SK-N-SH (cell line): ENCODE measurements at regions not wholly inside any gene's neighbourhood (a gene's known extent, or its start where the extent isn't known, plus 50 kb on each side); places are given as distances from the start of the nearest gene placed in this dataset.

ENCODE experiments used
- CTCF ChIA-PET: fragments of 300-600, 350-600 bp; formaldehyde crosslinking; extraction: SDS; loops from one replicate; lab custom pipeline; 2021; lab: Yijun Ruan, JAX
- POLR2A ChIA-PET: fragments of 350-600 bp; sonication (Branson Sonifier 250); formaldehyde crosslinking; extraction: SDS; loops from one replicate; lab custom pipeline; 2020; ENCODE audit warnings: antibody characterized with exemption, inconsistent platforms; lab: Yijun Ruan, JAX
- DNase-seq: peaks from one replicate; pipeline ENCODE4 v3.0.0; 2012
- H2AFZ ChIP-seq: fragments of 200-600 bp; sonication (generic); 2 replicates; pipeline ENCODE4 v1.8.1; 2016; ENCODE audit warnings: antibody characterized with exemption, mild to moderate bottlenecking, low read depth
- H3F3A ChIP-seq: fragments of 200-600 bp; sonication (generic); replicated peaks from 2 replicates; pipeline ENCODE3; 2016; ENCODE audit warnings: antibody characterized with exemption, mild to moderate bottlenecking; ENCODE audit not compliant: insufficient read depth
- H3K27ac ChIP-seq, 2 experiments: fragments of 200-500 bp in 1 of 2; fragments of 200-600 bp in 1 of 2; sonication (Bioruptor generic) in 1 of 2; sonication (generic), shearing (Covaris generic) in 1 of 2; 2 replicates each; pipeline versions ENCODE4 v1.5.1 to v1.6.1; 2014 to 2016; ENCODE audit warnings: low read depth in 2 of 2, inconsistent platforms in 1 of 2, low read length in 1 of 2, mild to moderate bottlenecking in 1 of 2, mixed read lengths in 1 of 2
- H3K27me3 ChIP-seq: fragments of 200-600 bp; sonication (generic), shearing (Covaris generic); 2 replicates; pipeline ENCODE4 v1.6.1; 2016; ENCODE audit warnings: mixed run types; ENCODE audit not compliant: insufficient read depth
- H3K36me3 ChIP-seq, 2 experiments: fragments of 200-500 bp in 1 of 2; fragments of 200-600 bp in 1 of 2; sonication (Bioruptor generic) in 1 of 2; sonication (generic) in 1 of 2; replicated peaks in 1 of 2; 2 replicates each; pipeline versions ENCODE3 to v1.5.1; 2014 to 2016; ENCODE audit warnings: low read length in 1 of 2, mild to moderate bottlenecking in 1 of 2; ENCODE audit not compliant: insufficient read depth in 2 of 2, control insufficient read depth in 1 of 2
- H3K4me1 ChIP-seq, 2 experiments: fragments of 200-500 bp in 1 of 2; fragments of 200-600 bp in 1 of 2; sonication (Bioruptor generic) in 1 of 2; sonication (generic), shearing (Covaris generic) in 1 of 2; 2 replicates each; pipeline versions ENCODE4 v1.5.1 to v1.6.1; 2014 to 2016; ENCODE audit warnings: low read depth in 1 of 2, low read length in 1 of 2, mixed run types in 1 of 2; ENCODE audit not compliant: insufficient read depth in 2 of 2, control insufficient read depth in 1 of 2
- H3K4me2 ChIP-seq: fragments of 200-600 bp; sonication (generic), shearing (Covaris generic); 2 replicates; pipeline ENCODE4 v1.6.1; 2017; ENCODE audit warnings: mixed run types
- H3K4me3 ChIP-seq, 2 experiments: fragments of 200-500 bp in 1 of 2; fragments of 200-600 bp in 1 of 2; sonication (Bioruptor generic) in 1 of 2; sonication (generic), shearing (Covaris generic) in 1 of 2; 2 replicates each; pipeline versions ENCODE4 v1.5.1 to v1.8.1; 2014 to 2016; ENCODE audit warnings: low read depth in 2 of 2, inconsistent platforms in 1 of 2, low read length in 1 of 2, mild to moderate bottlenecking in 1 of 2, mixed read lengths in 1 of 2, moderate library complexity in 1 of 2
- H3K79me2 ChIP-seq: fragments of 200-600 bp; sonication (generic); 2 replicates; pipeline ENCODE4 v1.8.1; 2017; ENCODE audit warnings: mild to moderate bottlenecking; ENCODE audit not compliant: insufficient read depth
- H3K9ac ChIP-seq: fragments of 200-600 bp; sonication (generic); 2 replicates; pipeline ENCODE4 v1.6.1; 2017; ENCODE audit warnings: mixed run types
- H3K9me2 ChIP-seq: fragments of 200-600 bp; sonication (generic); 2 replicates; pipeline ENCODE4 v1.6.1; 2017; ENCODE audit warnings: mixed run types
- H3K9me3 ChIP-seq: fragments of 200-600 bp; sonication (generic); 2 replicates; pipeline ENCODE4 v1.6.1; 2017; ENCODE audit warnings: mixed run types, mild to moderate bottlenecking, moderate library complexity
- H4K20me1 ChIP-seq: fragments of 200-600 bp; sonication (generic); 2 replicates; pipeline ENCODE4 v1.6.1; 2017; ENCODE audit warnings: mild to moderate bottlenecking, mixed run types; ENCODE audit not compliant: insufficient read depth
- EP300 ChIP-seq, 2 experiments: IDR thresholded peaks; 2 replicates each; pipeline versions ENCODE4 v1.4.0 to v1.6.1; 2012; ENCODE audit warnings: borderline replicate concordance in 1 of 2, low read depth in 1 of 2, low read length in 1 of 2
- FOXJ3 ChIP-seq: sonication (generic); formaldehyde crosslinking; IDR thresholded peaks from 2 replicates; pipeline ENCODE4 v1.5.1; 2020; ENCODE audit warnings: mild to moderate bottlenecking, missing genetic modification reagents
- GABPA ChIP-seq: IDR thresholded peaks from 2 replicates; pipeline ENCODE4 v1.4.0; 2012; ENCODE audit warnings: low read depth, mild to moderate bottlenecking
- GATA2 ChIP-seq: sonication (generic); formaldehyde crosslinking; IDR thresholded peaks from 2 replicates; pipeline ENCODE4 v1.5.0; 2020; ENCODE audit warnings: mild to moderate bottlenecking, missing genetic modification reagents
- IRF3 ChIP-seq: fragments of 150-350 bp; IDR thresholded peaks from 2 replicates; pipeline ENCODE4 v1.6.1; 2016; ENCODE audit warnings: mild to moderate bottlenecking, low read depth, low read length
- JUND ChIP-seq: IDR thresholded peaks from 2 replicates; pipeline ENCODE4 v1.4.0; 2012
- MXI1 ChIP-seq: IDR thresholded peaks from 2 replicates; pipeline ENCODE4 v1.6.1; 2012; ENCODE audit warnings: mild to moderate bottlenecking, low read depth, low read length, improper control_type of control experiment
- NFIC ChIP-seq: IDR thresholded peaks from 2 replicates; pipeline ENCODE4 v1.4.0; 2012; ENCODE audit warnings: borderline replicate concordance
- POLR2AphosphoS5 ChIP-seq: IDR thresholded peaks from 2 replicates; pipeline ENCODE4 v1.6.1; 2012; ENCODE audit warnings: low read depth, low read length
- RAD21 ChIP-seq: IDR thresholded peaks from 2 replicates; pipeline ENCODE4 v1.6.1; 2012; ENCODE audit warnings: mild to moderate bottlenecking, low read length
- RCOR1 ChIP-seq: fragments of 150-350 bp; IDR thresholded peaks from 2 replicates; pipeline ENCODE4 v1.6.1; 2017; ENCODE audit warnings: antibody characterized with exemption, low read length
- REST ChIP-seq: IDR thresholded peaks from 2 replicates; pipeline ENCODE4 v1.6.1; 2012; ENCODE audit warnings: mild to moderate bottlenecking, low read depth, low read length, moderate library complexity
- RFX5 ChIP-seq: IDR thresholded peaks from 2 replicates; pipeline ENCODE4 v1.6.1; 2012; ENCODE audit warnings: mild to moderate bottlenecking, improper control_type of control experiment, low read length
- SIN3A ChIP-seq: IDR thresholded peaks from 2 replicates; pipeline ENCODE4 v1.6.1; 2012; ENCODE audit warnings: low read depth, mild to moderate bottlenecking, low read length, moderate library complexity, borderline replicate concordance
- TCF12 ChIP-seq: IDR thresholded peaks from 2 replicates; pipeline ENCODE4 v1.4.0; 2012
- YY1 ChIP-seq: IDR thresholded peaks from 2 replicates; pipeline ENCODE4 v1.4.0; 2012; ENCODE audit warnings: low read depth, mild to moderate bottlenecking
- WGBS: methylation state at CpG from one replicate; pipeline ENCODE4 v1.1.6; 2017; ENCODE audit warnings: low lambda C conversion rate; 5-methylcytosine and 5-hydroxymethylcytosine counted together
- TF ChIP-seq, protein P1 (sequence below): IDR thresholded peaks from 2 replicates; pipeline ENCODE4 v1.4.0; 2012; ENCODE audit warnings: low read depth
- TF ChIP-seq, protein P2 (sequence below): fragments of 200-600 bp; sonication (generic); IDR thresholded peaks from 2 replicates; pipeline ENCODE4 v1.6.1; 2017; ENCODE audit warnings: antibody characterized with exemption, mild to moderate bottlenecking, moderate library complexity

DNA sequence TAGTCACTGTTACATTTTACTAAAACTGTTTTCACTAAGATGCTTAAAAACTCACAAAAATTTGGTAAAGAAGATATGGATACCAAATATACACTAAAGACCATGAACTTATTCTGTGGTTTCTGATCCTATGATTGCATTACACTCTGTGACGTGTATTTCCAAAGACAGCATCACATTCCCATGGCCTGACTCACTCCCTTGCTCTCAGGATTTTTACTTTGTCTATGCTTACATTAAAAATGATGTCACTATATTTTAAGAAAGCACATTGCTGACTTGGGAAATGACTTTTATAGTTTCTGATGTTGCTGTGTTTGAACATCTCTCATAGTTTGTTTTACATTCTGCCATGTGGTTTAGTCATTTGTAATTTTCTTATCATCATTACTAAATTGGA lies 327.9 kb upstream of the MAGEB18 start:
- no peak overlapping the region for H2AFZ ChIP-seq
- H3K79me2 ChIP-seq: no peaks in the 10 kb centered on the region
- DNase-seq: no peak
- ChIA-PET CTCF (no interaction called here), POLR2A (no interaction called here)
- H3K27ac ChIP-seq: no peak overlapping the region
- H3K9me3 ChIP-seq: no peaks in the 10 kb centered on the region
- no peak overlapping the region for H3K9ac ChIP-seq
- H3K4me2 ChIP-seq: no peak overlapping the region
- no peak overlapping the region for H3K4me3 ChIP-seq
- no peaks in the 10 kb centered on the region for H4K20me1 ChIP-seq
- H3K4me1 ChIP-seq: no peaks in the 10 kb centered on the region
- H3K27me3 ChIP-seq: no peaks in the 10 kb centered on the region
- no peaks in the 10 kb centered on the region for H3K9me2 ChIP-seq
- WGBS: 7% methylated on average over 1 of the region's 1 CpG
- TF ChIP-seq POLR2AphosphoS5: no peak
- no peak for TF ChIP-seq RAD21
- no peak for TF ChIP-seq REST
- no peak for TF ChIP-seq GABPA
- TF ChIP-seq TCF12: no peak
- no peak for TF ChIP-seq FOXJ3 (CRISPR knock-in tag)
- no peak for TF ChIP-seq SIN3A
- no peak for TF ChIP-seq EP300 (IDR thresholded peaks at IDR 0.05; ENCODE audit: borderline replicate concordance in 1 of 2, low read depth in 1 of 2, low read length in 1 of 2)
- TF ChIP-seq, protein P1, sequence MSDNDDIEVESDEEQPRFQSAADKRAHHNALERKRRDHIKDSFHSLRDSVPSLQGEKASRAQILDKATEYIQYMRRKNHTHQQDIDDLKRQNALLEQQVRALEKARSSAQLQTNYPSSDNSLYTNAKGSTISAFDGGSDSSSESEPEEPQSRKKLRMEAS: no peak
- TF ChIP-seq MXI1: no peak
- TF ChIP-seq YY1: no peak
- no peak for TF ChIP-seq RCOR1
- no peak for TF ChIP-seq RFX5
- TF ChIP-seq, all 33 proteins: peak for 0
- no peaks in the 10 kb centered on the region for H3K36me3 ChIP-seq
- no peaks in the 10 kb centered on the region for H3F3A ChIP-seq

DNA sequence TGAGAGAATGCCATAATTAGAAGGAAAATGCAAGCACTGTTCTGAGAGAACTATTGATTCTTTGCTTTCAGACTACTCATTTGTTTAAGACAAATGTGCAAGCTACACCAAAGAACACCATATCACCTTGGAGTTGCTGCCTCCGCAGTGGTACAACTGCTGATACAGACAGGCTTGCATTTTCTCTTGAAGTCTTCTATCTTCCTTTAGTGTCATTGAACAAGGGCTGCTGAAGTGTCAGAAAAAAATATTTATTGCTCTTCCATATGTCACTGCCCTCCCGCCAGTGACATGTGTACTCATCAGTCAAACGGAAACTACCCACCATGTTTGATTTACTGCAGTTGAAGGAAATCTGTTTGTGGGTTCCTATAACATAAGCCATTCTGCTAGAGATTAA lies 318.3 kb upstream of the MAGEB18 start:
- ChIA-PET POLR2A (no interaction called here), CTCF (no interaction called here)
- no peaks in the 10 kb centered on the region for H3K36me3 ChIP-seq
- H3K4me1 ChIP-seq: no peaks in the 10 kb centered on the region
- H3K9me2 ChIP-seq: no peaks in the 10 kb centered on the region
- H3K4me2 ChIP-seq: no peak overlapping the region
- H3K4me3 ChIP-seq: no peak overlapping the region
- DNase-seq: no peak
- H3K9me3 ChIP-seq: no peaks in the 10 kb centered on the region
- H4K20me1 ChIP-seq: no peaks in the 10 kb centered on the region
- H3F3A ChIP-seq: no peaks in the 10 kb centered on the region
- no peak overlapping the region for H3K27ac ChIP-seq
- no peak overlapping the region for H2AFZ ChIP-seq
- no peak overlapping the region for H3K9ac ChIP-seq
- no peaks in the 10 kb centered on the region for H3K27me3 ChIP-seq
- no peaks in the 10 kb centered on the region for H3K79me2 ChIP-seq
- 50% methylated on average over 3 of the region's 3 CpGs for WGBS
- TF ChIP-seq JUND (no peak), NFIC (no peak), REST (no peak), RCOR1 (no peak), POLR2AphosphoS5 (no peak), GATA2 (CRISPR knock-in tag) (no peak), IRF3 (no peak)
- TF ChIP-seq, protein P2, sequence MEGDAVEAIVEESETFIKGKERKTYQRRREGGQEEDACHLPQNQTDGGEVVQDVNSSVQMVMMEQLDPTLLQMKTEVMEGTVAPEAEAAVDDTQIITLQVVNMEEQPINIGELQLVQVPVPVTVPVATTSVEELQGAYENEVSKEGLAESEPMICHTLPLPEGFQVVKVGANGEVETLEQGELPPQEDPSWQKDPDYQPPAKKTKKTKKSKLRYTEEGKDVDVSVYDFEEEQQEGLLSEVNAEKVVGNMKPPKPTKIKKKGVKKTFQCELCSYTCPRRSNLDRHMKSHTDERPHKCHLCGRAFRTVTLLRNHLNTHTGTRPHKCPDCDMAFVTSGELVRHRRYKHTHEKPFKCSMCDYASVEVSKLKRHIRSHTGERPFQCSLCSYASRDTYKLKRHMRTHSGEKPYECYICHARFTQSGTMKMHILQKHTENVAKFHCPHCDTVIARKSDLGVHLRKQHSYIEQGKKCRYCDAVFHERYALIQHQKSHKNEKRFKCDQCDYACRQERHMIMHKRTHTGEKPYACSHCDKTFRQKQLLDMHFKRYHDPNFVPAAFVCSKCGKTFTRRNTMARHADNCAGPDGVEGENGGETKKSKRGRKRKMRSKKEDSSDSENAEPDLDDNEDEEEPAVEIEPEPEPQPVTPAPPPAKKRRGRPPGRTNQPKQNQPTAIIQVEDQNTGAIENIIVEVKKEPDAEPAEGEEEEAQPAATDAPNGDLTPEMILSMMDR: no peak
- TF ChIP-seq, protein P1: no peak
